Upper lobe of left lung (tissue), 6 donors: ENCODE measurements at regions not wholly inside any gene's neighbourhood (a gene's known extent, or its start where the extent isn't known, plus 50 kb on each side); places are given as distances from the start of the nearest gene placed in this dataset.

Experiments
- ATAC-seq, 2 donors: fragments of 200-7000 bp; cut with Tn5 transposase; one replicate each; pipeline ENCODE4 v1.9.1; 2022; ENCODE audit warnings: mild to moderate bottlenecking in 2 of 2, moderate library complexity in 2 of 2; ENCODE audit not compliant: low FRiP score in 2 of 2
- DNase-seq, 2 donors: peaks; one replicate each; pipeline ENCODE4 v3.0.0-alpha.2; 2019 to 2020
- H3K27ac ChIP-seq, 4 donors: fragments of 200-600 bp; sonication (generic); one replicate each; pipeline ENCODE4 v1.5.1; 2016 to 2019
- H3K27me3 ChIP-seq, 4 donors: fragments of 200-600 bp; sonication (generic); one replicate each; pipeline ENCODE4 v1.5.1; 2017 to 2019
- H3K36me3 ChIP-seq, 4 donors: fragments of 200-600 bp; sonication (generic); one replicate each; pipeline ENCODE4 v1.5.1; 2016 to 2019
- H3K4me1 ChIP-seq, 4 donors: fragments of 200-600 bp; sonication (generic); one replicate each; pipeline ENCODE4 v1.5.1; 2018 to 2019
- H3K4me3 ChIP-seq, 4 donors: fragments of 200-600 bp; sonication (generic); one replicate each; pipeline ENCODE4 v1.5.1; 2017 to 2019; ENCODE audit warnings: mild to moderate bottlenecking in 2 of 4, moderate library complexity in 1 of 4
- H3K9me3 ChIP-seq, 4 donors: fragments of 200-600 bp; sonication (generic); one replicate each; pipeline ENCODE4 v1.5.1; 2018 to 2019
- EP300 ChIP-seq, 4 donors: sonication (generic); formaldehyde crosslinking; IDR thresholded peaks; one replicate each; pipeline ENCODE4 v1.5.1; 2017; ENCODE audit warnings: antibody characterized with exemption in 4 of 4, control low read depth in 2 of 4
- POLR2A ChIP-seq, 4 donors: fragments of 450-650 bp; IDR thresholded peaks; one replicate each; pipeline ENCODE4 v1.5.1; 2016 to 2017; ENCODE audit warnings: antibody characterized with exemption in 4 of 4, mild to moderate bottlenecking in 2 of 4
- POLR2AphosphoS5 ChIP-seq, 2 donors: sonication (generic); formaldehyde crosslinking; IDR thresholded peaks; one replicate each; pipeline ENCODE4 v1.5.1; 2017; ENCODE audit warnings: antibody characterized with exemption in 2 of 2
- WGBS, 2 donors: methylation state at CpG; one replicate each; pipeline ENCODE4 v1.1.5; 2017 to 2018; 5-methylcytosine and 5-hydroxymethylcytosine counted together
- TF ChIP-seq, protein P1 (sequence below), 6 experiments: fragments of 450-650 bp in 4 of 6; fragments of 200-600 bp in 2 of 6; sonication (generic) in 2 of 6; IDR thresholded peaks; one replicate each; pipeline ENCODE4 v1.5.1; 2016 to 2019; ENCODE audit warnings: antibody characterized with exemption in 6 of 6
- donor health status: DM: no; HTN: no; CAD: no; lungs with moderate emphysema.
- donor health status: DM: no; HTN: yes; CAD: no; lungs with severe emphysema.

GRCh38 chrX:10055430-10055829, 88.3 kb downstream of the CLDN34 start:
- ATAC-seq, result no peak
- Histone ChIP-seq H3K27ac (peak overlapping the region in 1 of 4 donors; percentile 55), H3K9me3 (peaks cover 0 to 6% (median 0%) of the 10 kb centered on the region in 4 donors), H3K4me3 (no peak overlapping the region), H3K4me1 (peaks cover 3 to 39% (median 12%) of the 10 kb centered on the region in 4 donors), H3K36me3 (no peaks in the 10 kb centered on the region), H3K27me3 (no peaks in the 10 kb centered on the region)
- DNase-seq, result no peak
- WGBS, 2 donors, result 88 to 94% methylated on average over 7 to 8 of the region's 8 CpGs
- TF ChIP-seq POLR2A (IDR thresholded peaks at IDR 0.05) (no peak), POLR2AphosphoS5 (IDR thresholded peaks at IDR 0.05) (no peak), EP300 (IDR thresholded peaks at IDR 0.05) (no peak)
- TF ChIP-seq, protein P1, sequence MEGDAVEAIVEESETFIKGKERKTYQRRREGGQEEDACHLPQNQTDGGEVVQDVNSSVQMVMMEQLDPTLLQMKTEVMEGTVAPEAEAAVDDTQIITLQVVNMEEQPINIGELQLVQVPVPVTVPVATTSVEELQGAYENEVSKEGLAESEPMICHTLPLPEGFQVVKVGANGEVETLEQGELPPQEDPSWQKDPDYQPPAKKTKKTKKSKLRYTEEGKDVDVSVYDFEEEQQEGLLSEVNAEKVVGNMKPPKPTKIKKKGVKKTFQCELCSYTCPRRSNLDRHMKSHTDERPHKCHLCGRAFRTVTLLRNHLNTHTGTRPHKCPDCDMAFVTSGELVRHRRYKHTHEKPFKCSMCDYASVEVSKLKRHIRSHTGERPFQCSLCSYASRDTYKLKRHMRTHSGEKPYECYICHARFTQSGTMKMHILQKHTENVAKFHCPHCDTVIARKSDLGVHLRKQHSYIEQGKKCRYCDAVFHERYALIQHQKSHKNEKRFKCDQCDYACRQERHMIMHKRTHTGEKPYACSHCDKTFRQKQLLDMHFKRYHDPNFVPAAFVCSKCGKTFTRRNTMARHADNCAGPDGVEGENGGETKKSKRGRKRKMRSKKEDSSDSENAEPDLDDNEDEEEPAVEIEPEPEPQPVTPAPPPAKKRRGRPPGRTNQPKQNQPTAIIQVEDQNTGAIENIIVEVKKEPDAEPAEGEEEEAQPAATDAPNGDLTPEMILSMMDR (IDR thresholded peaks at IDR 0.05), result no peak

- 62 to 66% methylated on average over 3 to 4 of the region's 4 CpGs for WGBS, 2 donors
- ATAC-seq, result no peak
- no peaks in the 10 kb centered on the region for H3K27me3 ChIP-seq
Observed at GRCh38 chrX:10062352-10062751, 94.4 kb upstream of the CLCN4 start.

GRCh38 chrX:10062980-10063379, 93.8 kb upstream of the CLCN4 start:
- TF ChIP-seq, protein P1 (IDR thresholded peaks at IDR 0.05), result no peak
- TF ChIP-seq POLR2AphosphoS5 (IDR thresholded peaks at IDR 0.05) (no peak), EP300 (IDR thresholded peaks at IDR 0.05) (no peak), POLR2A (IDR thresholded peaks at IDR 0.05) (no peak)
- Histone ChIP-seq H3K27me3 (no peaks in the 10 kb centered on the region), H3K27ac (no peak overlapping the region), H3K4me1 (no peaks in the 10 kb centered on the region), H3K36me3 (peaks cover 0 to 18% (median 5%) of the 10 kb centered on the region in 4 donors), H3K4me3 (no peak overlapping the region), H3K9me3 (no peaks in the 10 kb centered on the region)
- no peak for ATAC-seq
- DNase-seq, result no peak
- 55 to 66% methylated on average over 2 of the region's 2 CpGs for WGBS, 2 donors

More at GRCh38 chrX:10062352-10062751, 94.4 kb upstream of the CLCN4 start:
- Histone ChIP-seq H3K27ac (no peak overlapping the region), H3K4me3 (no peak overlapping the region), H3K9me3 (no peaks in the 10 kb centered on the region), H3K4me1 (no peaks in the 10 kb centered on the region), H3K36me3 (peaks cover 0 to 11% (median 2%) of the 10 kb centered on the region in 4 donors)
- no peak for DNase-seq
- no peak for TF ChIP-seq POLR2A (IDR thresholded peaks at IDR 0.05)
- no peak for TF ChIP-seq POLR2AphosphoS5 (IDR thresholded peaks at IDR 0.05)
- no peak for TF ChIP-seq EP300 (IDR thresholded peaks at IDR 0.05)
- TF ChIP-seq, protein P1 (IDR thresholded peaks at IDR 0.05), result no peak

DNA sequence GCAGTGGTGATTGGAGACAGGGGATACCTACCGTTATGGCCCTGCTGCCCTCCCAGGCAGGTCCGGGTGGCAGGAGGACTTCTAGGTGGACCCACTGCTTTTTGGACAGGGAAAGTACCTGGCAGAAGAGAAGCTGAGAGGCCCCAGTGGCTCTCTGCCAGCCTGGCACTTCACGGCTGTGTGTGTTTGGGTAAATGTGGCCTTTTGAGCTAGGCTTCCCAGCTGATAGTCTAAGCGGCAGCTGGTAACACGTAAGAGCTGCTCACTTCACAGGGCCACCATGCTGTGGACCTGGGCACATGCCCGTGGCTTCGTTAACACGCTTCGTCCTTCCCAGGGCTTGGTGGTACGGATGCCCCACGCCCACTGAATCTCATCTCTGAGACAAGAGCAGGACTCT, 92.0 kb upstream of the CLCN4 start:
- Histone ChIP-seq H3K27ac (peak overlapping the region in 1 of 4 donors; percentile 26), H3K27me3 (no peaks in the 10 kb centered on the region), H3K36me3 (peaks cover 0 to 19% (median 5%) of the 10 kb centered on the region in 4 donors), H3K4me3 (no peak overlapping the region), H3K9me3 (no peaks in the 10 kb centered on the region), H3K4me1 (no peaks in the 10 kb centered on the region)
- ATAC-seq (peak in 1 of 2 donors; percentile 41), DNase-seq (peak in 1 of 2 donors; percentile 59)
- WGBS, 2 donors, result 76 to 79% methylated on average over 6 to 11 of the region's 11 CpGs
- TF ChIP-seq EP300 (IDR thresholded peaks at IDR 0.05), result no peak

DNA sequence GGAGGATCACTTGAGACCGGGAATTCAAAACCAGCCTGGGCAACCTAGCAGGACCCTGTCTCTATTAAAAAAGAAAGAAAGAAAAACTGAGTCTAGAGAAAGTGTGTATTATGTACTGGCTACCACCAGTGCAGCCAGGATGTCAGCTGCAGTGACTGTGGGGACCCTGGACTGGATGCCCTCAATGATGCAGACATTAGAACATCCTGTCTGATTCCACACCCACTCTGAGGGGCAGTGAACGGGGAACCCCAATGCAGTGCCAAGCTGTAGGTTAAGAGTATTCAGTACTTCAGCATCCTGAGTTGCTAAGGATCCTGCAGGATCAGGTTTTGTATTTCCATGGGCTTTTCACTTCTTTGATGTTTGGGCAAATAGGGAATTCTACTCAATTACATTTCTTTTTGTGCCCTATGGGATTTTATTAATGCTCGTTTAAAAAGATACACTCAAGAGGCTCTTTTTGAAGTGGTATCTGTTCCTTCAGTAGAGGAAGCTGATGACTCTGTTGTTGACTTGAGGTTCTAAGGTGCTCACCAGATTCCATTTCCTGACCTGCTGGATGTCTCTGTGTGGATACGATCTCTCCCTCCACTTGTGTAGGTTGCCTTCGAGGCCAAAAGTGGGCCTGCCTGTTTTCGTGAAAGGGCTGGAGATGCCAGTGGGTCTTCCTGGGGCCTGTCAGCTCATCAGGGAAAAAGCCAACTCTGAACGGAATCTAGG, 85.9 kb upstream of the CLCN4 start:
- H3K4me1 ChIP-seq, result no peaks in the 10 kb centered on the region
- peaks cover 0 to 23% (median 5%) of the 10 kb centered on the region in 4 donors for H3K36me3 ChIP-seq
- 83 to 92% methylated on average over 4 to 7 of the region's 7 CpGs for WGBS, 2 donors
- no peak for TF ChIP-seq POLR2A (IDR thresholded peaks at IDR 0.05)
- TF ChIP-seq, protein P1 (IDR thresholded peaks at IDR 0.05), result no peak
- no peak for TF ChIP-seq POLR2AphosphoS5 (IDR thresholded peaks at IDR 0.05)
- TF ChIP-seq EP300 (IDR thresholded peaks at IDR 0.05), result no peak
- DNase-seq (no peak), ATAC-seq (no peak)
- H3K27me3 ChIP-seq, result no peaks in the 10 kb centered on the region
- H3K9me3 ChIP-seq, result no peaks in the 10 kb centered on the region
- H3K4me3 ChIP-seq, result no peak overlapping the region
- H3K27ac ChIP-seq, result no peak overlapping the region
